Retinal pigment epithelial cell (primary cell): ENCODE measurements at regions not wholly inside any gene's neighbourhood (a gene's known extent, or its start where the extent isn't known, plus 50 kb on each side); places are given as distances from the start of the nearest gene placed in this dataset.
"Not testable (repeated sequence)": the region's sequence is repeated elsewhere in the genome, so short reads cannot be mapped to it uniquely, and the experiment has no call there.

Source experiments
- DNase-seq: peaks from one replicate; pipeline ENCODE4 v3.0.0-alpha.2; 2010; ENCODE audit warnings: low read depth
- H3K4me3 ChIP-seq: 2 replicates; pipeline ENCODE4 v1.5.1; 2011; ENCODE audit warnings: mild to moderate bottlenecking, low read length, control low read depth, moderate library complexity
- CTCF ChIP-seq: conservative IDR thresholded peaks from 2 replicates; pipeline ENCODE4 v1.5.1; 2011; ENCODE audit warnings: low read depth, low read length, control low read depth, inconsistent platforms

GRCh38 chr13:62119739-62120700 is 704.4 kb upstream of the PCDH20 start:
- H3K4me3 ChIP-seq = no peak overlapping the region
- peak; percentile 22 for TF ChIP-seq CTCF
- DNase-seq = no peak

- DNase-seq = no peak
- no peak for TF ChIP-seq CTCF
- H3K4me3 ChIP-seq = no peak overlapping the region
These were observed 700.2 kb upstream of the PCDH20 start for GRCh38 chr13:62115831-62116230.

GRCh38 chr13:62113179-62113578 is 697.5 kb upstream of the PCDH20 start:
- no peak overlapping the region for H3K4me3 ChIP-seq
- no peak for DNase-seq
- TF ChIP-seq CTCF = no peak

- H3K4me3 ChIP-seq = no peak overlapping the region
- no peak for TF ChIP-seq CTCF
- DNase-seq = no peak
These were observed 694.4 kb upstream of the PCDH20 start for GRCh38 chr13:62110079-62110478.

- H3K4me3 ChIP-seq, DNase-seq: not testable (repeated sequence)
These were observed 688.5 kb upstream of the PCDH20 start for GRCh38 chr13:62104136-62104535.

GRCh38 chr13:62096652-62097051 is 681.0 kb upstream of the PCDH20 start:
- no peak overlapping the region for H3K4me3 ChIP-seq
- no peak for DNase-seq
- no peak for TF ChIP-seq CTCF

- DNase-seq = no peak
- no peak overlapping the region for H3K4me3 ChIP-seq
- no peak for TF ChIP-seq CTCF
These were observed 679.3 kb upstream of the PCDH20 start for GRCh38 chr13:62094932-62095331.
